ENCODE measurements at regions not wholly inside any gene's neighbourhood (a gene's known extent, or its start where the extent isn't known, plus 50 kb on each side); places are given as distances from the start of the nearest gene placed in this dataset.

- DNase-seq (ENCODE audit: low spot score) (no peak), ATAC-seq (no peak)
These were observed 62.2 kb downstream of the NCOR2 start for GRCh38 chr12:124505001-124505818.

DNA sequence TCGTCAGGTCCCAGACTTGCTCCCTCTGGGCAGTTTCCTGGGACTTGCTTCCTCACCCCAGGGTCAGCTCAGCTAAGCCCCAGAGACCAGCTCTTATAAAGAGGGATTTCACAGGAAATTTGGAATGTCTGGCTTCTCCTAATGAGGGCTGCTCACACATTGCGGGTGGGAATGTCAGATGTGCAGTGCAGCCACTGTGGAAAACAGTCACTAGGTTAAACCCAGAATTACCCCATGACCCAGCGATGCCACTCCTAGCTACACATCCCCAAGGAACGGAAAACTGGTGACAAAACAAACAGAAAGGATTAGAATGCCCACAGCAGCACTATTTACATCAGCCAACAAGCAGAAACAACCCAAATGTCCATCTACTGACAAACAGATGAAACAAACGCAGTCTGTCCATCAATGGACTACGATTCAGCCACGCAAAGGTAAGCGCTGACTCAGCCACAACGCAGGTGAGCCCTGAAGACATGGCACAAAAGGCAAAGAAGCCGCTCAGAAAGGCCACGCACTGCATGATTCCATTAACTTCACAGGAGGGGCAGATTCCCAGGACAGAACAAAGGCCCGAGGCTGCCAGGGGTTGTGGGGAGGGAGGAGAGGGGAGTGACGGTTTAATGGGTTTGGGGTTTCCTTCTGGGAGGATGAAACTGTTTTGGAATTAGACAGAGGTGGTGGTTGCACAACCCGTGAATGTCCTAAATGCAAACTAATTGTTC, 63.0 kb downstream of the NCOR2 start:
- ATAC-seq (no peak), DNase-seq (ENCODE audit: low spot score) (no peak)

GRCh38 chr12:124503305-124503704, 64.1 kb downstream of the NCOR2 start:
- no peak for ATAC-seq
- DNase-seq (ENCODE audit: low spot score) = no peak

- DNase-seq (ENCODE audit: low spot score) (no peak), ATAC-seq (no peak)
These were observed 65.0 kb downstream of the NCOR2 start for GRCh38 chr12:124502379-124502778.

GRCh38 chr12:124501827-124502226, 65.6 kb downstream of the NCOR2 start:
- DNase-seq (ENCODE audit: low spot score) (no peak), ATAC-seq (no peak)

GRCh38 chr12:124501112-124501561, 66.3 kb downstream of the NCOR2 start:
- no peak for DNase-seq (ENCODE audit: low spot score)
- ATAC-seq = no peak

- ATAC-seq = no peak
- no peak for DNase-seq (ENCODE audit: low spot score)
These were observed 67.5 kb downstream of the NCOR2 start for GRCh38 chr12:124499898-124500244.

DNA sequence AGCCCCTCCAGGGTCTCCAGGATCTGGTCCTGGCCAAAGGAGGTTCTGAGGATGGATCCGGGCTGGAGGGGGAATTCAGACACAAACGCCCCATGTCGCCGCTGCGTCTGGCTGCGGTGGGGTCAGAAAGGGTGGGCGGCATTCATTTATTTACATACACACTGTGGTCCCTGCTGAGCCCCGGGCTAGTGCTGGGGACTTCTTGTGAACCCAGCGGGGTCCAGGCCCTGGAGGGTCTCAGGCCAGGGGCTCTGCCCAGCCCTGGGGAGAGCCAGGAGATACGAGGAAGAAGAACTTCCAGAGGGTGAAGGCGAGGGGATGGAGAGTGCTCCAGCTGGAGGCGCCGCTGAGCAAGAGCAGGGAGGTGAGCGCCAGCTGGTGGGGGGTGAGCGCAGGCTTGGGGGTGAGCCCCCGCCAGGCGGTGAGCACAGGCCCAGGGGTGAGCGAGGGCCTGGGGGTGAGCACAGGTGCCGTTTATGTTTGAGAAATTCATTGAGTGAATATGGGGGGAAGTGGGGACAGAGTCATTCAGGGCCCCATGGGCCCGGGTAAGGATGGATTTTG, 68.1 kb downstream of the NCOR2 start:
- DNase-seq (ENCODE audit: low spot score) (no peak), ATAC-seq (no peak)

GRCh38 chr12:124498275-124499189, 68.9 kb downstream of the NCOR2 start:
- ATAC-seq (peak; percentile 13), DNase-seq (ENCODE audit: low spot score) (no peak)

GRCh38 chr12:124497658-124498057, 69.8 kb downstream of the NCOR2 start:
- no peak for DNase-seq (ENCODE audit: low spot score)
- no peak for ATAC-seq

GRCh38 chr12:124497039-124497438, 70.4 kb downstream of the NCOR2 start:
- DNase-seq (ENCODE audit: low spot score) (no peak), ATAC-seq (no peak)

GRCh38 chr12:124496584-124496983, 70.8 kb downstream of the NCOR2 start:
- DNase-seq (ENCODE audit: low spot score) (no peak), ATAC-seq (no peak)

GRCh38 chr12:124495194-124495983, 72.0 kb downstream of the NCOR2 start:
- peak; percentile 73 for ATAC-seq
- peak; percentile 84 for DNase-seq (ENCODE audit: low spot score)

DNA sequence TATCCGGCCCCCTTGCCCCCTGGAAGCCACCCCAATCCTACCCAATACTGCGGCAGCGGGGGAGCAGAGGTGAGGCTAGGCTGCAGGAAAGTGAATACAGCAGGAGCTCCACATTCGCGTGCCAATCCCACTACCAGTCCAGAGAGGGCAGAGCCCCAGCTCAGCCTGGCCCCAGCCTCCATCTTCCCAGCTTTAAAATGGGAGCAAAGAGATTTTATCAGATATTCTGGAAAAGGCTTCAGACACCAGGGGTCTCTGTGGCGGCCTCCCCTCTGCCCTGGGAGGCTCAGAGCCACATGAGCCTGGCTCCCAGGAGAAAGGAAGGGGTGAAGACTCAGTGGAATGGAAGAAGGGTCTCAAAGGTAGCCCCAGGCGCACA, 72.7 kb downstream of the NCOR2 start:
- no peak for DNase-seq (ENCODE audit: low spot score)
- ATAC-seq = no peak

DNA sequence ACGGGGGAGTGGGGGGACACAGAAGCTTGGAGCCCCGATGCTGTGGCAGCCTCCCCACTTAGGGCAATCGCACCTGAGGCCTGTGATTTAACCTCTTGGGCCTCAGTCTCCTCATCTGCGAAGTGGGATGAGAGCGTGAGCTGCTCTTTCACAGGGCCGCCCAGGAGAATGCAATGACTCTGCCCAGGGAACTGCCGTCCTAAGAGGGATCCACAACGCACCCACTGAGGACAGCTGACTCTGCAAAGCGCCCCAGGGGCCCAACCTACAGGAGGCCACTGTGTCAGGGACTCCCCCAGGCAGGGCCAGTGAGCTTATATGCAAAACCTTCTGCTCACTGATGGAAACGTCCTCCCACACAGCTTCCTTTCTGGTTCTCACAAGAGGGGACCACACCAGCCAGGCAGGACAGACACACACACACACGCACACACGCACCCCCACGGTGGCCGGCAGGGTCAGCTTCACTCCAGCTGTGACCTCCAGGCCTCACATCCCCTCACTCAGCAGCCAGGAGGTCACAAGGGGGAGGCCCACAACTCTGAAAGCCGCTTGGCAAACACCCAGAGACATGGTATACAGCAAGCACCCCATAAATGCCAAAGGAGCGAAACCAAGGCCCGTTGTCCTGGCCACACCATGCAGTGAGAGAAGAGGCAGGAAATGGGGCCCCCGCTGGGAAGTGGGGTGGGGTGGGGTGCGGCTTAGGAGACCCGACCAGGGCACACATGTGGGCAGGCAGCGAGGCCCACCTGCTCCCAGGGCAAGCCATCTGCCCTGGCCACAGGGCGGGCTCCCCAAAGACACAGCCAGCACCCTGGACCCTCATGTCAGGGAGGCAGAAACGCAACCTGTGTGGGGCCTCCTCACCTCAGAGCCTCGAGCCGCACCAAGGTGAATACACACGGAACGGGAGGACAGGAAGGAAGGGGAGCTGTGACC, 73.3 kb downstream of the NCOR2 start:
- no peak for DNase-seq (ENCODE audit: low spot score)
- ATAC-seq = no peak

GRCh38 chr12:124492879-124493808, 74.3 kb downstream of the NCOR2 start:
- peak; percentile 72 for ATAC-seq

DNA sequence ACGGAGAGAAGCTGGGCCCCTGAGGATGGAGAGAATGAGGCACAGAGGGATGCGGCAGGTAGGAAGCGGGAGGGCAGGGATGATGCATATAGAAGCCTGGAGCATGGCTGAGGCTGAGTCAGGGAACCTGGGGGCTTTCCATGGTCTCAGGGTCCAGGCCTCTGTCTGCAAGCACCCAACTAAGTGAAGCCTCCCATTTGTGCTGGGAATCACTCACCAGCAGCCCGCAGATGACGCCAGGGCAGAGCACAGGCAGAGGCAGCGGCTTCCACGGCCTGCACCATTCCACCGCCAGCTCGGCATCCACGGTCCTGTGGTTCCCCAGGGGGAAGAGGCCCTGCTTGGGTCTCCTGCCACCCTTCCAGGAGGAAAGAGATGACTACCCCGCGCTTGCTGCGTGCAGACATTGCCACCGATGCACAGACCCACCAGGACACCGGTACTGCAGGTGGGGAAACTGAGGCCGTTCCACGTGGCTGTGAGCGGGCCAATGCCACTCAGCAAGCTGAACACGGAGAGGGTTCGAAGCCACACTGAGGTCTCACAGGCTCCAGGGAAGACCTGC, 75.5 kb downstream of the NCOR2 start:
- DNase-seq (ENCODE audit: low spot score) (no peak), ATAC-seq (no peak)

More at GRCh38 chr12:124492879-124493808, 74.3 kb downstream of the NCOR2 start:
- peak; percentile 88 for DNase-seq (ENCODE audit: low spot score)

GRCh38 chr12:124491310-124491709, 76.1 kb downstream of the NCOR2 start:
- DNase-seq (ENCODE audit: low spot score) (no peak), ATAC-seq (no peak)

All from left lobe of liver (tissue), 2 donors.